Uterus (tissue), 2 donors: ENCODE measurements at regions not wholly inside any gene's neighbourhood (a gene's known extent, or its start where the extent isn't known, plus 50 kb on each side); places are given as distances from the start of the nearest gene placed in this dataset.

Source experiments
- CTCF ChIP-seq, 4 experiments: fragments of 200-600 bp in 2 of 4; fragments of 450-650 bp in 2 of 4; sonication (generic) in 2 of 4; IDR thresholded peaks; one replicate each; pipeline ENCODE4 v1.5.1; 2016 to 2019; ENCODE audit warnings: antibody characterized with exemption in 4 of 4, mild to moderate bottlenecking in 2 of 4, moderate library complexity in 1 of 4
- POLR2A ChIP-seq, 2 donors: fragments of 450-650 bp; IDR thresholded peaks; one replicate each; pipeline ENCODE4 v1.6.1; 2016; ENCODE audit warnings: antibody characterized with exemption in 2 of 2, mild to moderate bottlenecking in 1 of 2, moderate library complexity in 1 of 2

- no peak for TF ChIP-seq CTCF (IDR thresholded peaks at IDR 0.05)
- TF ChIP-seq POLR2A (IDR thresholded peaks at IDR 0.05) = no peak
Measured at GRCh38 chr3:159486580-159486979, 502.1 kb upstream of the IL12A start.
